Nephron (organoid): ENCODE measurements at regions not wholly inside any gene's neighbourhood (a gene's known extent, or its start where the extent isn't known, plus 50 kb on each side); places are given as distances from the start of the nearest gene placed in this dataset.

ENCODE experiments used
- H3K27ac Mint-ChIP-seq, 3 experiments: 2 replicates each; pipeline ENCODE4 v1.8.0; 2020; ENCODE audit warnings: mixed read lengths in 3 of 3, mild to moderate bottlenecking in 2 of 3, moderate library complexity in 1 of 3
- H3K27me3 Mint-ChIP-seq: 2 replicates; pipeline ENCODE4 v1.8.0; 2021; ENCODE audit warnings: low read depth, mild to moderate bottlenecking, moderate library complexity, mixed read lengths
- H3K36me3 Mint-ChIP-seq: 2 replicates; pipeline ENCODE4 v1.8.0; 2020; ENCODE audit warnings: low read depth, mixed read lengths
- H3K4me1 Mint-ChIP-seq: 2 replicates; pipeline ENCODE4 v1.8.0; 2020; ENCODE audit warnings: mixed read lengths
- H3K4me3 Mint-ChIP-seq, 3 experiments: 2 replicates each; pipeline ENCODE4 v1.8.0; 2020; ENCODE audit warnings: mild to moderate bottlenecking in 3 of 3, mixed read lengths in 3 of 3, moderate library complexity in 2 of 3
- H3K9me3 Mint-ChIP-seq: 2 replicates; pipeline ENCODE4 v1.8.0; 2020; ENCODE audit warnings: mixed read lengths
- TF ChIP-seq, protein P1 (sequence below), 3 experiments: fragments of 200-600 bp; sonication (generic); IDR thresholded peaks; one replicate each; pipeline ENCODE4 v1.5.0; 2021; ENCODE audit warnings: antibody characterized with exemption in 3 of 3; ENCODE audit not compliant: unreplicated experiment in 3 of 3

DNA sequence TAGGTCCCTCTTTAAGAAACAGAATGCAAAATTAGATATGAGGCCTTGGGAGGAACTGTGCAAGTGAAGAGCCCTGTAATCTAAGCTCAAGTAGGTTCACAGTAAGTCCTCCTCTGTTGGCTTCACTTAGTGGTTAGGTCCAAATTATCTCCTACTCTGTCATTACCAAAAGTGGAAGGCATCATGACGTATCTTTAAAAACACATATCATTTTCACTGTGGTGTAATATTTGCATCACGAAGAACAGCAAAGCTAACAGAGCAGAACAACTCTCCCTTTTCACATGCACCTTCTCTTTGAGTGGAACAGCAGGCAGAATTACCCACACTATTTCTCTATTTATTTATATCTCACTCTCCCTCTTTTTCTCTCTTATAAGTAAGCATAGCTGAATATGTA is 240.5 kb upstream of the CCNH start:
- H3K9me3 Mint-ChIP-seq, result no peaks in the 10 kb centered on the region

DNA sequence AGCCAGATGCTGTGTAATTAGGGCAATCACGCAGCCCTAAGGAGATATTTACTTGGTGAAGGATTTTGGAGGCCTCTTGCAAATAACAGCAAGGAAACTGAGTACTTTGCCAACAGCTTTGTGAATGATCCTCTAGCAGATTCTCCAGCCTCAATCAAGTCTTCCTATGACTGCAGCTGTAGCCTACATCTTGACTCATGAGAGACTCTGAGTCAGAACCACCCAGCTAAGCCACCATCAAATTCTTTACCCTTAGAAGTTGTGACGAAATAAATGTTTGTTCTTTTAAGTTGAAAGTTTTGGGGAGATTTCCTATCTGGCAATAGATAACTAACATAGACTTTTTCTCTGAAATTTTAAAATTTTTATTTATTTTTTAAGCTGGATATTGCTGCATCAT is 237.6 kb upstream of the CCNH start:
- TF ChIP-seq, protein P1, sequence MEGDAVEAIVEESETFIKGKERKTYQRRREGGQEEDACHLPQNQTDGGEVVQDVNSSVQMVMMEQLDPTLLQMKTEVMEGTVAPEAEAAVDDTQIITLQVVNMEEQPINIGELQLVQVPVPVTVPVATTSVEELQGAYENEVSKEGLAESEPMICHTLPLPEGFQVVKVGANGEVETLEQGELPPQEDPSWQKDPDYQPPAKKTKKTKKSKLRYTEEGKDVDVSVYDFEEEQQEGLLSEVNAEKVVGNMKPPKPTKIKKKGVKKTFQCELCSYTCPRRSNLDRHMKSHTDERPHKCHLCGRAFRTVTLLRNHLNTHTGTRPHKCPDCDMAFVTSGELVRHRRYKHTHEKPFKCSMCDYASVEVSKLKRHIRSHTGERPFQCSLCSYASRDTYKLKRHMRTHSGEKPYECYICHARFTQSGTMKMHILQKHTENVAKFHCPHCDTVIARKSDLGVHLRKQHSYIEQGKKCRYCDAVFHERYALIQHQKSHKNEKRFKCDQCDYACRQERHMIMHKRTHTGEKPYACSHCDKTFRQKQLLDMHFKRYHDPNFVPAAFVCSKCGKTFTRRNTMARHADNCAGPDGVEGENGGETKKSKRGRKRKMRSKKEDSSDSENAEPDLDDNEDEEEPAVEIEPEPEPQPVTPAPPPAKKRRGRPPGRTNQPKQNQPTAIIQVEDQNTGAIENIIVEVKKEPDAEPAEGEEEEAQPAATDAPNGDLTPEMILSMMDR (IDR thresholded peaks at IDR 0.05; ENCODE audit: unreplicated experiment in 3 of 3), result no peak
- no peak overlapping the region for H3K27ac Mint-ChIP-seq
- no peak overlapping the region for H3K4me3 Mint-ChIP-seq
- H3K9me3 Mint-ChIP-seq, result no peaks in the 10 kb centered on the region
- no peaks in the 10 kb centered on the region for H3K27me3 Mint-ChIP-seq
- H3K4me1 Mint-ChIP-seq, result no peaks in the 10 kb centered on the region
- no peaks in the 10 kb centered on the region for H3K36me3 Mint-ChIP-seq

More for the DNA sequence above, 240.5 kb upstream of the CCNH start:
- Mint-ChIP-seq H3K27ac (no peak overlapping the region), H3K27me3 (no peaks in the 10 kb centered on the region), H3K4me1 (no peaks in the 10 kb centered on the region), H3K36me3 (no peaks in the 10 kb centered on the region), H3K4me3 (no peak overlapping the region)
- TF ChIP-seq, protein P1 (IDR thresholded peaks at IDR 0.05; ENCODE audit: unreplicated experiment in 3 of 3), result no peak

DNA sequence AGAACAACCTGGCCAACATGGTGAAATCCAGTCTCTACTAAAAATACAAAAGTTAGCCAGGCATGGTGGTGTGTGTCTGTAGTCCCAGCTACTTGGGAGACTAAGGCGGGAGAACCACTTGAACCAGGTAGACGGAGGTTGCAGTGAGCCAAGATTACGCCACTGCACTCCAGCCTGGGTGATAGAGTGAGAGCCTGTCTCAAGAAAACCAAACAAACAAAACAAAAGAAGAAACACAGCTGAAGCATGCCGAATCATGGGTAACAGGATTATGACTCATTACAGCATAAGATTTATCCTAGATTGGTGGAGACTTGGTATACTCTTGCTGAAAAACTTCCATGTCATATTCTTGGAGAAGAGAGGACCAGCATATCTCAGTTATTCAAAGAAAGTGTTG is 236.7 kb upstream of the CCNH start:
- TF ChIP-seq, protein P1 (IDR thresholded peaks at IDR 0.05; ENCODE audit: unreplicated experiment in 3 of 3), result no peak
- Mint-ChIP-seq H3K9me3 (no peaks in the 10 kb centered on the region), H3K4me1 (no peaks in the 10 kb centered on the region), H3K36me3 (no peaks in the 10 kb centered on the region), H3K4me3 (no peak overlapping the region), H3K27ac (no peak overlapping the region), H3K27me3 (no peaks in the 10 kb centered on the region)

DNA sequence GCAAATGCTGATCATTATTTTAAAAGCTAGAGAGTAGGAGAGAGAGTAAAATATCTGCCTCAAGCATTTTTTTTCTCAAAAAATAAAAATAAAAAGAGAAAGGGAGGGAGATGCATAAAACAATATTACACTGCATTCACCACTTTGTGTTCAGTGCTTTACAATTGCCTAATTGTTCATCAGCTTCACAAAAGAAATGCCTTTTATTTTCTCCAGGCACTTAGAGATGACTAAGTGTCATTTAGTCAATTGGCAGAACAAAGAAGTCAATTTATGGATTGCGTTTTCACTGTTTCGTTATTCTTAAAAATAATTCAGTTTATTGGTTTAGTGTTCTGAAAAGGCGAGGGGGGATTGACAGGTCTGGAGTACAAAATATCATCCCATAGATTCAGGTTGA is 232.5 kb upstream of the CCNH start:
- H3K4me3 Mint-ChIP-seq, result no peak overlapping the region
- TF ChIP-seq, protein P1 (IDR thresholded peaks at IDR 0.05; ENCODE audit: unreplicated experiment in 3 of 3), result no peak
- H3K4me1 Mint-ChIP-seq, result no peaks in the 10 kb centered on the region
- H3K36me3 Mint-ChIP-seq, result no peaks in the 10 kb centered on the region
- no peaks in the 10 kb centered on the region for H3K9me3 Mint-ChIP-seq
- no peak overlapping the region for H3K27ac Mint-ChIP-seq
- no peaks in the 10 kb centered on the region for H3K27me3 Mint-ChIP-seq

DNA sequence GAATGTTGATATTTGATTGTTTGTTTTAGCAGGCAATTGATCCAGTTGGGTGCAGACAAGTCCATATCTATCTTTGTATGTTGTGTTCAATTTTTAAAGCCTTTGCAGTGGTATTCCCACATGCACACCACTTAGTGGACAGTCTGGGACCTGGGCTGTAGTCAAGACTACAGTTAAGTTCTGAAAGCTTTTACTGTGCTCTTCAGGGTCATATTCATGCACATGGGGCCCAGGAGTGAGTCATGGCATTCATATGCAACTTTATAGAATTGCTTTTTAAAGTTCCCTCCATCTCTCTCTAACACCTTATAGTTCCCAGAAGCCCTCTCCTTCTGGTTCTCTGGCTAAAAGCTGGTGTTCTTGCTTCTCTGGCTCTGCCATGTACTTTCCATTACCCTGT is 228.2 kb upstream of the CCNH start:
- Mint-ChIP-seq H3K27ac (no peak overlapping the region), H3K9me3 (no peaks in the 10 kb centered on the region), H3K27me3 (no peaks in the 10 kb centered on the region), H3K4me1 (no peaks in the 10 kb centered on the region), H3K4me3 (no peak overlapping the region), H3K36me3 (no peaks in the 10 kb centered on the region)
- TF ChIP-seq, protein P1 (IDR thresholded peaks at IDR 0.05; ENCODE audit: unreplicated experiment in 3 of 3), result no peak

DNA sequence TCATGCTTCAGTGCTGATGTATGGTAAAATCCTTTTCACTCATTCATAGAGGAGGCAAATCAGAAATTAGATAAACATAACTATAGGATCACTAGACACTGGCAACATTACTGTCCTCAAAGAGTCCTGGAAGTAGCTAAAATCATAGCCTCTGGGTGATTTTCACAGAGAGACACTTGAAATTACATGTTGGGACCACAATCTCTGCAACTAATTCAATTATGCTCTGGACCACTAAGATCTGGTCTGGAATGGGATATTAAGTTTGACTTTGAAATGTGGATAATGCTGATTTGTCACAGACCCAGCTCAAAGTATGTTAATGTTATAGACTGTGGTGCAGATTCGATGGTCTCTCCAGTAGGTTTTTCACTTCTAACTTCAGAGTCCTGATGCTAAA is 214.6 kb upstream of the CCNH start:
- H3K27me3 Mint-ChIP-seq, result peaks cover 18% of the 10 kb centered on the region
- TF ChIP-seq, protein P1 (IDR thresholded peaks at IDR 0.05; ENCODE audit: unreplicated experiment in 3 of 3), result no peak
- H3K4me3 Mint-ChIP-seq, result no peak overlapping the region
- no peak overlapping the region for H3K27ac Mint-ChIP-seq
- H3K4me1 Mint-ChIP-seq, result peaks cover 5% of the 10 kb centered on the region
- no peaks in the 10 kb centered on the region for H3K36me3 Mint-ChIP-seq
- H3K9me3 Mint-ChIP-seq, result no peaks in the 10 kb centered on the region
